ENCODE measurements at regions not wholly inside any gene's neighbourhood (a gene's known extent, or its start where the extent isn't known, plus 50 kb on each side); places are given as distances from the start of the nearest gene placed in this dataset.
"Not testable (repeated sequence)": the region's sequence is repeated elsewhere in the genome, so short reads cannot be mapped to it uniquely, and the experiment has no call there.

DNA sequence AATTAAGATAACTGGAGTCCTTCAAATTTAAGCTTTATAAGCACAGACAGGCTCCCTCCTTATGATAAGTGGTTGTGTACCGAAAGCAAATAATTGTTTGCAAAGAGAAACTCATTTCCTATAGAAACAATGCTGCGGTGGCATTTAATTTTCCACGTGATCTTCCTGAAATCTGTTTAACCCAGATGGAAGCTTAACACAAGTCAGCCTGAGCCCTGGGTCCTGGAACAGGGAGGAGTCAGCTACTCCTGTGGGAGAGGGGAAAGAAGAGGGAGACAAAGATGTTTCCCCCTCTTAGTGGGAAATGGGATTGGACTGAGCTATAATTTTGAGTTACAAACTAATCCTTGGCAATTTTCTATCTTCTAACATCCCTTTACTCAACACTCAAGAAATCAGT lies 136.5 kb downstream of the ELOVL4 start:
- DNase-seq (ENCODE audit: low spot score) (no peak), ATAC-seq (no peak)

DNA sequence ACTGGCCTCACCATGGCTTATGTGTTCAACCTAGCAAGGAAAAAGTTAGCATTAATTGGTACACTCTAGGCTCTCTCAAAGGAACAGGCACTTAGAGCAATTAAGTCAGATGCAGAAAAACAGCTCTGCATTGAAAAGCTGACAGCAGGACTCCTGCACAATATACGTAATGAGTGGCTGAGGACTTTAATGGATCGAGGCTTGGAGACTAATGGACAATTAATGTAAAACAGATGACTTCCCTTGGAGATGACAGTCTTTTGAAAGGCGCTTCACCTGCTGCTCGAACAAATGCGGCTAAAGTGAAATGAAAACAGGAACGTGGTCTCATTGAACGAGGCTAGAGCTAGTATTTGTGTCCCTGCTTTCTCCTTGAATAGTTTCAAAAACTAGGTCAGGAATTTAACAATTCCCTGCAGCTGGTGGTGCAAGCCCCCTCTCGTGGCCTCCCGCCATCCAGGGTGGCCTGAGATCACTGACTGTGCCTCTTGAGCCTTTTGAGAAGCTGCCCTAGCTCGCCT lies 137.1 kb downstream of the ELOVL4 start:
- ATAC-seq (no peak), DNase-seq (ENCODE audit: low spot score) (no peak)

DNA sequence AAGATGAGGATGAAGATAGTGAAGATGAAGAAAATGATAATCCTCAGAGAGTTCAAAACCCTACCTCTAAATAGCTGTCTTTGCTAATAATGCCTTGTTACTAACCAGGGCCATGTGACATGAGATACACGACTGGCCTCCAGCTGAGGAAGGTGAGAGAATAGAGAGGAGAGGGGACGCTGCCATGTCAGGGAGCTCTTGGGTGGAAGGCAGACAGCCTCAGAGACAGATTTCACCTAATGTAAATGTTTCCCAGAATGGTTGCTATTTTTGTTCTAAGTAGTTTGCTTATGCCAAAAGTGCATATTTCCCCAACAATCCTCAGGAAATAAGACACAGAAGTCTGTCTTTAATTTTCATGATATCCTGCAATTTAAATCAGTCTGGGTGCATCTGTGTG lies 138.4 kb downstream of the ELOVL4 start:
- DNase-seq (ENCODE audit: low spot score) (no peak), ATAC-seq (no peak)

DNA sequence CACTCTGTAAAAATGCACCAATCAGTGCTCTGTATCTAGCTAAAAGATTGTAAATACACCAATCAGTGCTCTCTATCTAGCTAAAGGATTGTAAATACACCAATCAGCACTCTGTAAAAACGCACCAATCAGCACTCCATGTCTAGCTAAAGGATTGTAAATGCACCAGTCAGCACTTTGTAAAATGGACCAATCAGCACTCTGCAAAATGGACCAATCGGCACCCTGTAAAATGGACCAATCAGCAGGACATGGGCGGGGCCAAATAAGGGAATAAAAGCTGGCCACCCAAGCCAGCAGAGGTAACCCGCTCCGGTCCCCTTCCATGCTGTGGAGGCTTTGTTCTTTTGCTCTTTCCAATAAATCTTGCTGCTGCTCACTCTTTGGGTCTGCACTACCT lies 140.7 kb downstream of the ELOVL4 start:
- not testable (repeated sequence) for ATAC-seq; DNase-seq (ENCODE audit: low spot score)

DNA sequence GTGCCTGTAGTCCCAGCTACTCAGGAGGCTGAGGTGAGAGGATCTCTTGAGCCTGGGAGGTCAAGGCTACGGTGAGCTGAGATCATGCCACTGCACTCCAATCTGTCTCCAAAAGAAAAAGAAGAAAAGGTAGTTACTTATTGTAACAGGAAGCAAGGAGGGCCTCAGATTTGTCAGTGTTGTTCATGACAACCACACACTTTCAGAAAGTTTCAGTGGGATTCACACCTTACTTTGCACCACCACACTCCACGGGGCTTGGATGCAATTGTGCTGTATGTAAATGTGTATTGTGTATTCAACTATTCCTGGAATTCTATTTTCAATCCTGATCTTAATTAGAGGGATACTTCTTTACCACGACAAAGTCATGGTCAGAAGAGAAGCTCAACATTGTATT lies 142.6 kb downstream of the ELOVL4 start:
- ATAC-seq (no peak), DNase-seq (ENCODE audit: low spot score) (no peak)

DNA sequence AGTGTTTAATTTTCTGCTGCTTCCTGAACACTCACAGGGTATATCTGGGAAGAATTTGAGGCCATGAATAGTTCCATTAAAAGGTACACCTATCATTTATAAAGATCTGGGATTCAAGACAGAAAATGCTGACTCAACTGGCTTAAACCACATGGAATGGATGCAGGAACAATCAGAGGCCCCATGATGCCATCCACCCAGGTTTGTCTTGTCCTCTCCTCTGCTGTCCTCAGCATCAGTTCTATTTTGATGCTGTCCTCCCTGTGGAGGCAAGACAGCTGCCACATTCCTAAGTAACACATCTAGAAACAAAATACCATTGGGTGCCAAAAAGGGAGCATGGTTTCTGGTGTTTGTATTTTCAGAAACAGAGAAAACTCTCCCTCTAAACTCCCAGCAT lies 143.4 kb downstream of the ELOVL4 start:
- no peak for ATAC-seq
- no peak for DNase-seq (ENCODE audit: low spot score)

DNA sequence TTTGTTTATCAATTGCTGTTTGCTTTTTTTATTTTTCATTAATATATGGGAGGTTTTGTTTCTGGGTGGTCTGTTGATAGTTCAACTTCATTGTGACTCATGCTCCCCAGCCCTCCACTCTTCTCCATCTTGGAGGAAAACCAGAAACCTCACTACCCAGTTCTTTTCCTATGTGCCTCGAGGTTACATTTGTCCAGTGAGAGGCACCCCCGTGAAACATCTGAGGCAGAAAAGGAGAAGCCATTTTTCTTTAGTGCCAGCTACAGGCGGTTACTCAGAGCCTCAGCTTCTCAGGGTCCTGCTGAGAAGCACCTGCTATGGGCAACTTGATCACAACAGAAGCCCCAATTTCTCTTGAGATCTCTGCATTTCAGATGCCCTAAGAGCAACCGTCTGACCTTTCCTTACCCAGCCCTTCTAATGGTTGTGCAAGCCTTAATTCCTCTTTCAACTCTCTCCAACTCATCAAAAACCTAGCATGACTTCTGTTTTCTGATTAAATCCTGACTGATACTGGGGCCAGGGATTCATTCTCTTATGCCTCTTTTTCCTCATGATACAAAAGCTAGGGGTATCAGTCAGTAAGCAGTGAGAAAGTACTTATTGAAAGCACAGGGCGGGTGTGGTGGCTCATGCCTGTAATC lies 144.6 kb downstream of the ELOVL4 start:
- no peak for DNase-seq (ENCODE audit: low spot score)
- ATAC-seq = peak; percentile 31

DNA sequence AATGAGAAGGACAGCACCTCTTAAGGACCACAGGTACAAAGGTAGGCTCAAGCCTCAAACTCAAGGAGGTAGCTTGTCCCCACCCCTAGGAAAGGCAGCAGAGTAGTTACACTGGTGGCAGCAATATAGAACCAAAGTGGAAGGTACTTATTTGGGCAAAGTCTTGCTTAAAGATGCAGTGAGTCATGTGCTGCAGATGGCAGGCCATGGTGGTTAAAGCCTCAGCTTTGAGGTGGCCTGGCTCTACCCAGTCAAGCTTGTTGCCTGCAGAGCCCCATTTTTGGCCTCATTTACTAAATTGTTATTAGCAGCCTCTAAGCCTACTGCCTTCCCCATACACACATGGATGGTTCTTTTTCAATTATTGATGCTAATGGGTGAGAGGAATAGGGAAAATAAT lies 146.0 kb downstream of the ELOVL4 start:
- DNase-seq (ENCODE audit: low spot score) = no peak
- ATAC-seq = no peak

DNA sequence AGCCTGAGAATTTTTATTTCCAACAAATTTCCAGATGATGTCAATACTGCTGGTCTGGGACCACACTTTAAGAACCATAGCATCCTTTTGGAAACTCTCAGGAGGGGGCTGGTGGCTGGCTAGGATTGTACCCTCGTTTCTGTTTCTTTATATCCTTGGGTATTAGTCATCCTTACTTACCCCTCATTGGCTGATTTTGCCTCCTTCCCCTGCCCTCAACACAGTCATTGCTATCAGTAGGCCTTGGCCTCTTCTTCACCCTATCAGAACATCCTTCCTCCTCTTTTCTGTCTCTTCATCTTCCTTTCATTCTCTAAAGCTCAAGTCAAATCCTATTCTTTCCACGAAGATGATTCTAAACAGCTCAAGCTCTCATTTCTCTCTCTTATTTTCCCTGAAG lies 148.5 kb downstream of the ELOVL4 start:
- no peak for DNase-seq (ENCODE audit: low spot score)

DNA sequence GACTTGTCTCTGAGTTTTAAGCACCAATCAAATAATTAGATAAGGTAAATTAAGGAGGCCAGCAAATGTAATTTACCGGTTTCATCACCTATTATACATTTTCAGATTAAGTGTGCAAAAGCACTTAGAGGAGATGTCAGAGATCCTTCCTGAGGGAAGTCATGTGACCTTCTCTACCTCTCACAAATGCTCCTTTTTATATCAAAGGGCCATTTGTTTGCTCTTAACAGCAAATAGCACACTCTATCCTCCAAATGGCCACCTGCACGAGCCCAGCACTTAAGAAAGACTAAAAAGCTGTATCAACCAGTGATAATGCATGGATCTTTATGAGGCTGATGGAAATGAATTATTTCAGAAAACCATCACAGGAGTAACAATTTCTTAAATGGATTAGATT lies 149.4 kb downstream of the ELOVL4 start:
- ATAC-seq (no peak), DNase-seq (ENCODE audit: low spot score) (no peak)

More for the DNA sequence above, 148.5 kb downstream of the ELOVL4 start:
- ATAC-seq = no peak

DNA sequence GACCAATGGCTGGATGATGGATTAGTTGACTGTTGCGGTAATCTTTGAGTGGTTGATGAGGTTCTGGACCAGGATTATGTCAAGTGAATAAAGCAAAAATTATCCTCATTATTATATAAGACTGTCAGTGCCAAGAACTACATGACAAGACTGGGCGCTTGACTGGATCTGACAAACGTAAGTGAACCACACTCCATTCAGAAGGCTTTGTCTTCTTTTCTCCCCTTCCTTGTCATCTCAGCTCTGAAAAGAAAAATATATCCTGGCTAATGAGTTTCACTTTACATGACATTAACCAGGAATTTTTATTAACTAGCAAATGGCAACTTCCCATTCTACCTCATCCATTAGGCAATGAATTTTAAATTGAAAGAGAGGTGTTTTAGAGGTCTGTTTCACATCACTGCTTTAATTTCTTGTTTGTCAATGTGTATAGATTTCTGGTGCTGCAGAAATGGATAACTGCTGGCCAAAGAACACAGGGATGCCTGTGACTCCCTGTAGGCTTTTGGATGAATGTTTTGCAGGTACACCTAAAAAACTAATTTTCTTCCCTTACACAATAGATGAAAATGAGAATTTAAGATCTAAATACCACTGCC lies 150.1 kb downstream of the ELOVL4 start:
- DNase-seq (ENCODE audit: low spot score) (no peak), ATAC-seq (no peak)

DNA sequence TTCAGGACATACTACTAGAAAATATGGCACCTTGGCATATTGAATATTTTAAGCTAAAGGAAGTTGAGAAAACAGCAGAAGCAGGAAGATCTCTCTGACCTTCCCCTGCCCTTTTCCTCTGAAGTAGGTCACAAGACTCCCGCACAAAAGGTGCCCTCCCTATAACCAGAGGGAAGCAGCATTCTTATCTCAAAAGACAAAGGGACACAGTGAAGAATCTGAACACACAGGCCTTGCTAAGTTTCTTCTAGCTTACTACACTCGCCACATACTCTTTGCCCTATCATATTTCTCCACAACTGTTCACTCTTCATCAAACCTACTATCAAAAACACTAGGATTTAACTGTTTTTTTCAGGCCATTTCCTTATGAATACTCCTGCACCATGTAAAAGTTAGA lies 151.2 kb downstream of the ELOVL4 start:
- DNase-seq (ENCODE audit: low spot score) (no peak), ATAC-seq (no peak)

DNA sequence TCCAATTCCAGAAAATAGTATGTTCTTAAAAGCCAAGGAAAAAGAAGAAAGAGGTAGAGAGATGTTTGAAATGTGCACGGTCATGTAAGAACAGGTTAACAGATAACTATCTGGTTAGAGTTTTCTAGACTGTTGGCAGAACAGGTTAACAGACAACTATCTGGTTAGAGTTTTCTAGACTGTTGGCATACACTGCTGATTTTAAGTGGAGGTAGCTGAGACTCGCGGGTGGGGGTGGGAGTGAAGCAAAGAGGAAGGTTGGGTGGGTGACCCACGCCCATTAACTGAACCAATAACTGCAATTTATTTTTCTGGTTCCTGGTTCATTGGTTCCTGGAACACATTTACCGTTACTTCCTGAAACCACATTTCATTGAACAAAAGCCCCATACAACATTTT lies 157.5 kb downstream of the ELOVL4 start:
- ATAC-seq (no peak), DNase-seq (ENCODE audit: low spot score) (no peak)

DNA sequence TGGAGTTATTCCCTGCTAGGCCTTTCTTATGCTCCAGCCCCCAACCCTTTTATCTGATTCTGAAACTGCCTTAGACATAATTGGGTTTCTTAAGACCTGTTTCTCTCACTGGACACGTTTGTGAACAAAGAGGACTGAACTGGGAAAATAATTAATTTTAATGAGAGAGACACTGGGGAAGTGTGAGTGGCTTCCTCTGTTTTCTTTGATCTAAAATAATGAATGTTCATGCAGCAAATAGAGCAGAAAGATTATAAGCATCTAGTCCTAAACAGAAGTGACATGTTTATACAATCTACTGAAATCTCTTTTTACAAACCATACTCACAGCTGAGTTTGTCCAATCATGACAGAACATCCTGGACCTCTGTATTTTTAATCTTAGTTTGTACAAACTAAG lies 157.6 kb downstream of the SH3BGRL2 start:
- DNase-seq (ENCODE audit: low spot score) (no peak), ATAC-seq (no peak)

DNA sequence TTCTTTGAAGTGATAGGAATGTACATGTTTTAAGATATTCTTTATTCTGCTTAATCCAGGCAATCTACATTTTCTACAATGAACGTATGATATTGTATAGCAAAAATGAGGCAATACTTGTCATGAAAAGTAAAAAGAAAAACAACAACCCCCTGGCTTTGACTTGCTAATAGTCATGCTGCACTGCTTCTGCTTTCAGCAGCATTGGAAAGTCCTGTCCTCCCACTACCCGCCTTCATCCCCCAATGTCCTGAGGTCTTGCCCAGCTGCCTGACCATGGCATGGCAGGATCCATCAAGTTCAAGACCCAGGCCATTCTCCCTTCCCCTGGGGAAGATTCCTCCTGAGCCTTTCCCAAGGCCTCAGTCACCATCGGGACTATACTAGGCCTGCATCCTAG lies 156.5 kb downstream of the SH3BGRL2 start:
- ATAC-seq (no peak), DNase-seq (ENCODE audit: low spot score) (no peak)

DNA sequence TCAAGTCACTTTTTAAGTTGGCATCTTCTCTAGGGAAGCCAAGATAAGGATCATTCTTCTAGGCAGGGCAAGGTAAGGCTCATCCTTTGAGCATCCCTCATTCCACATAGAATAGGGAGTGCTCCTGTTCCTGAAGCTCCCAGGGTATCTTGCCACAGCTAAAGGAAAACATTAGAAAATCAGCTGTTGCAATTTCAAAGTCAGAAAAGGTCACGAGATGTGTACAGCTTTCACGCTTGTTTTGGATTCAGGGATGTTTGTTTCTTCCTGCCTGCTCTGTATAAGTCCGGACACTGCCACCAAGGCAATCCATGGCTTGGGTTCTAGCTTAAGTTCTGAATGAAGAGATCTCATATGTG lies 153.2 kb downstream of the SH3BGRL2 start:
- ATAC-seq = peak; percentile 56
- no peak for DNase-seq (ENCODE audit: low spot score)

DNA sequence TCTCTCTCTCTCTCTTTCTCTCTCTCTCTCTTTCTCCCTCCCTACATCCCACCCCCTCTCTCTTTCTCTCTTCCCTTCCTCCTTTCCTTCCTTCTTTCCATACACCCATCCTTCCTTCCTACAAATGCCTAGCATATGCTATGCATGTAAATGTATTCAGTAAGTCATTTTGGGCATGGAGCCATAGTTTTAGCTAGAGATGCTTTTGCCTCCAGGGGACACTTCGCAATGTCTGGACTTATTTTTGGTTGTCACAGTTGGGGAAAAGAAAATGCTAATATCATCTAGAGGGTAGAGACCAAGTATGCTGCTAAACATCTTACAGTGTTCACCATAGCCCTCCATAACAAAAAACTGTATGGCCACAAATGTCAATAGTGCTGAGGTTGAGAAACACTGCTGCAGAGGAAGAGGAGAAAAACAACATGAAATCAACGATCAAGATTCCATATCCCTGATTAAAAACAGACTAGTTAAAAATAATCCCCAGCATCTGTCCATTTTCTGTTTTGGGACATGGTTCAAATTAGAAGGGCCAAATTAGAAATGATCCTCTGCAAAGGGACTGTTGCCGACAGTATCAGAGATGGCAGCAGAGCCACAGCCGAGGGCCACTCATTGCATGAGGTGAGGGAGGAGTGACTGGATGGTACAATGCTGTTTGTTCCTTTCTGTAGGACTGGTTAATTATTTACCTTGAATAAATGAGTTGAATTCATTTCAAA lies 152.7 kb downstream of the SH3BGRL2 start:
- ATAC-seq = peak; percentile 78
- DNase-seq (ENCODE audit: low spot score) = no peak

DNA sequence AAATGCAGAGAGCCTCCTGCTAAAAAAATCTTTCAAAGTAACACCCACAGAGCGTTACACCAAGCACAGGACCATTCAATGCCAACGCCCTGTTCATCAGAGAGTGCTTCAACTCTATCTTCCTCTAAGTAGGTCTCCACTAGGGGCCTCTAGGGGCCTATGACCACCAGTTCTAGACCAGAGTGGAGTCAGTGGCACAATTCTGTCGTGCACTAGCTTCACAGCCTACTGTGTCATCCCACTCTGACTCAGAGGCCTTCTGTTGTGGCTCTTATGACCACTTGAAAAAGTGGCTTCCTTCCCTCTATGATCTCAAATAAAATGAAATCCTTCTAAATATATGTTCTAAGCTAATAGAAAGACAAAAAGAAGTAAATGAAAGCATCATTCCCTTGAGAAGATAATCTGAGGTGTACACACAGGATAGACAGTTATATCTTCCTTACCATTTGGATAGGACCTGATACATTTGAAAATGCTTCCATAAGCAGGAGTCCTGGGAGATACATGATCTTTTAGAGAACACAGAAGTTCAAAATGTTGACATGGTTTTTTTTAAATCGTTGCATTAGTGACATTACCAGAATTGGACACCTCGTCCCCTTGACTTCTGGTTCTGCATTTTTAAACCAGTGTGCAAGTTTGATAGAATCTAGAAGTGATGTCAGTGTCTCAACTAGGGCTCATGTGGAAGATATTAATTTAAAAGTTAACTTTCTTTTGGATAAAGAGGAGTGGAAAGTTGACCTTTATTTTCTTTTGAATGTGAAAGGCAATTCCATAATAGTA lies 151.9 kb downstream of the SH3BGRL2 start:
- DNase-seq (ENCODE audit: low spot score) = no peak
- ATAC-seq = no peak

DNA sequence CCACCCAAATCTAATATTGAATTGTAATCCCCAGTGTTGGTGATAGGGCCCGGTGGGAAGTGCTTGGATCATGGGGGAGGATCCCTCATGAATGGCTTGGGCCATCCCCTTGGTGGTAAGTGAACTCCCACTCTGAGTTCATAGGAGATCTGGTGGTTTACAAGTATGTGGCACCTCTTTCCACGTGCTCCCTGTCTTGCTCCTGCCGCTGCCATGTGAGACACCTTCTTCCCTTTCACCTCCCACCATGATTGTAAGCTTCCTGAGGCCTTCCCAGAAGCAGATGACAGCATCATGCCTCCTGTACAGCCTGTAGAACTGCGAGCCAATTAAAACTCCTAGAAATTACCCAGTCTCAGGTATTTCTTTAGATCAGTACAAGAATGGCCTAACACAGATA lies 150.8 kb downstream of the SH3BGRL2 start:
- DNase-seq (ENCODE audit: low spot score) (no peak), ATAC-seq (no peak)

DNA sequence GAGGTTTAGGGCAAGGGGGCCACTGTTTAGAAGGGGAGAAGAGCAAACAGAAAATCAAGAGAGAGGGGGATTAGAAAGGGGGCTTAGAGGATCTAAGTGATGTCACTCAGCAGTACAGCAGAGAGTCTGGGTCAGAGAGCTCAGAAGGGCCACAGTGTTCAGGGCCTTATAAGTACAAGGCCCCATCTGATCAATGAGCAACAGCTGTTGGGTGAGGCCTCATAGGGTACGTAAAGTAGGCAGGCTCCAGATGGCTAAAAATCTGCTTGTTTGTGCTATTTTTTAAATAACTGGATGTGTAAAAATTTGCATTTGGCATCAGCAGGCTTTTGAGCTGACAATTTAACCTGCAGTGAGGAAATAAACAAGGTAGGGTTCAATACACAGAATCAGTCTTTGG lies 149.8 kb downstream of the SH3BGRL2 start:
- ATAC-seq = no peak
- DNase-seq (ENCODE audit: low spot score) = no peak

DNA sequence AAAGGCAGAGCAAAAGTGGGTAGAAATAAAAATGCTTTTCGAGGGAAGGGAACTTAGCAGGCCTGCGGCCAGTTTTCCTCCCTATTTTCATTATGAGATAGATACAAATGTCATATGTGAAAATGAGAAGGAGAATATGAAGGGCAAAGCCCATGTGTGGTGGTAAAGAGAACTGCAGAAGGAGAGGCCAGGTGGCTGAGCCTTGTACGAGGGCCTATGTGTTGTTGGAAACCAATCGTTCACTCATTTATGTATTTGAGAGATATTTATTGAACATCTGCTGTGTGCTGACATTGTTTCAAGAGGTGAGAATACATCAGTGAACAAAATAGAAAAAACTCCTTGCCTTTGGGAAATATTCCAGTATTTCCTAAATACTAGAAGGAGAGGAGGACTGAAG lies 147.7 kb downstream of the SH3BGRL2 start:
- DNase-seq (ENCODE audit: low spot score) = no peak
- ATAC-seq = no peak

Measured in left lobe of liver (tissue), 2 donors.